Left ventricle myocardium inferior (tissue), 1 donor: ENCODE measurements at regions not wholly inside any gene's neighbourhood (a gene's known extent, or its start where the extent isn't known, plus 50 kb on each side); places are given as distances from the start of the nearest gene placed in this dataset.
"Not testable (repeated sequence)": the region's sequence is repeated elsewhere in the genome, so short reads cannot be mapped to it uniquely, and the experiment has no call there.

Source experiments
- DNase-seq: peaks from one replicate; pipeline ENCODE4 v3.0.0-alpha.2; 2020
- H3K27ac ChIP-seq: fragments of 200-600 bp; replicated peaks from 2 replicates; pipeline ENCODE4 v1.8.0; 2021
- H3K27me3 ChIP-seq: fragments of 200-600 bp; 2 replicates; pipeline ENCODE4 v1.8.0; 2021; ENCODE audit warnings: low read depth
- H3K36me3 ChIP-seq: fragments of 200-600 bp; 2 replicates; pipeline ENCODE4 v1.8.0; 2021
- H3K4me1 ChIP-seq: fragments of 200-600 bp; 2 replicates; pipeline ENCODE4 v1.8.0; 2021
- H3K4me3 ChIP-seq: fragments of 200-600 bp; 2 replicates; pipeline ENCODE4 v1.8.0; 2021; ENCODE audit warnings: mild to moderate bottlenecking, moderate library complexity
- H3K9me3 ChIP-seq: fragments of 200-600 bp; replicated peaks from 2 replicates; pipeline ENCODE4 v1.8.0; 2021
- intact Hi-C: fragments of 100-400 bp; cut with micrococcal nuclease; formaldehyde crosslinking; loops from one replicate; pipeline ENCODE4 v1.11.0; 2022
- TF ChIP-seq, protein P1 (sequence below): fragments of 200-600 bp; IDR thresholded peaks from 2 replicates; pipeline ENCODE4 v1.8.0; 2021; ENCODE audit warnings: antibody characterized with exemption, mild to moderate bottlenecking, borderline replicate concordance
- donor health status: DM: no; HTN: yes; CAD: no; lungs with severe emphysema.

DNA sequence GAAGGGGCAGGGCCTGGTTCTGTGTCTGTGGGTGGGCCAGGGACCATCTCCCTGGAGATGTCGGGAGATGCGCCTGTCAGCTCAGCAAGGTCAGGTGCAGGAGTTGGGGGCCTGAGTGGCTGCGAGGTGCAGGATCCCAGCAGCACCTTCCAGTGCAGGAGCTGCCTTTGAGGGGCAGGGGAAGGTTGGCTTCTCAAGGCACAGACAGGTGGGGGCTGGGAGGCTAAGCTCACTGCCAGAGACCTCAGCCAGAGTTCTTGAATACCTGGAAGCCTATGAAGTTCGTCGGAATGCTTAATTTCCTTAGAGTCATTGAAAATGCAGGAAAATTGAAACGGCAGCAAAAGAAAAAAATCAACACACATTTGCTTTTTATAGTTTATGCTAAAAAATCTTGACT, 72.8 kb upstream of the CRYM start:
- H3K27me3 ChIP-seq, H3K4me1 ChIP-seq, intact Hi-C loops, H3K4me3 ChIP-seq, H3K9me3 ChIP-seq, H3K27ac ChIP-seq, H3K36me3 ChIP-seq, DNase-seq: not testable (repeated sequence)

GRCh38 chr16:21349336-21349735, 71.2 kb upstream of the CRYM start:
- H3K27ac ChIP-seq, H3K36me3 ChIP-seq, intact Hi-C loops: not testable (repeated sequence)

GRCh38 chr16:21348815-21349214, 70.7 kb upstream of the CRYM start:
- H3K9me3 ChIP-seq, H3K27me3 ChIP-seq, H3K36me3 ChIP-seq, H3K4me1 ChIP-seq, DNase-seq, H3K27ac ChIP-seq, H3K4me3 ChIP-seq, intact Hi-C loops: not testable (repeated sequence)

More at GRCh38 chr16:21349336-21349735, 71.2 kb upstream of the CRYM start:
- H3K9me3 ChIP-seq, DNase-seq, H3K4me3 ChIP-seq, H3K27me3 ChIP-seq, H3K4me1 ChIP-seq: not testable (repeated sequence)

GRCh38 chr16:21347538-21347937, 69.4 kb upstream of the CRYM start:
- H3K9me3 ChIP-seq, intact Hi-C loops, DNase-seq: not testable (repeated sequence)

GRCh38 chr16:21346756-21347491, 68.8 kb upstream of the CRYM start:
- H3K27ac ChIP-seq, H3K9me3 ChIP-seq, H3K27me3 ChIP-seq, H3K4me3 ChIP-seq, intact Hi-C loops, H3K4me1 ChIP-seq, DNase-seq, H3K36me3 ChIP-seq: not testable (repeated sequence)

More at GRCh38 chr16:21347538-21347937, 69.4 kb upstream of the CRYM start:
- H3K4me3 ChIP-seq, H3K4me1 ChIP-seq, H3K27me3 ChIP-seq, H3K36me3 ChIP-seq, H3K27ac ChIP-seq: not testable (repeated sequence)

DNA sequence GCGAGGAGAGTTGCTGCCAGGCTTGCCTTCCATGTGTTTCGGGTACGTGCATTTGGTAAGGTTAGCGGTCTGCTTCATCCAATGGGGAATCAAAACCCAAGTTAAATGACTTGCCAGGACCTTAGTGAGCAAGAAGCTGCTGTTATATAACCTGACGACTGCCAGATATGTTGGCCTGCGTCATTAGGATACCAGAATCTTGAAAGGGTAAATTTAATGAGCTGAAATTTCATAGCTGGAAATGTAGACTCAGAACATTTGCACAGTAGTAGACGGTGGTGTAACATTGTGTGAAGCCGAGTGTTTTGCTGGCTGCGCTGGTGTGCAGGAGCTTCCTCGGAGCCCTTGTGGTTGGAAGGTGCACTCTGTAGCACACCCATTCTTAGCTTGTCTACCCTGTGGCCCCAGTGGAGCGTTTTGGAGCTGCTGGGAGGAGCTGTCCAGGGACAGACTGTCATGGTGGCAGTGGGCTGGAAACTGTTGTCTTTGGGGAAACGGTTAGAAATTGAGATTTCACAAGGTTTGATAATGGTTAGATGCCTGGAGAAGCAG, 66.3 kb upstream of the CRYM start:
- H3K4me1 ChIP-seq, intact Hi-C loops, H3K36me3 ChIP-seq, DNase-seq, H3K27me3 ChIP-seq, H3K9me3 ChIP-seq, H3K4me3 ChIP-seq, H3K27ac ChIP-seq: not testable (repeated sequence)

GRCh38 chr16:21341101-21341500, 63.0 kb upstream of the CRYM start:
- H3K27ac ChIP-seq = no peak overlapping the region
- TF ChIP-seq, protein P1, sequence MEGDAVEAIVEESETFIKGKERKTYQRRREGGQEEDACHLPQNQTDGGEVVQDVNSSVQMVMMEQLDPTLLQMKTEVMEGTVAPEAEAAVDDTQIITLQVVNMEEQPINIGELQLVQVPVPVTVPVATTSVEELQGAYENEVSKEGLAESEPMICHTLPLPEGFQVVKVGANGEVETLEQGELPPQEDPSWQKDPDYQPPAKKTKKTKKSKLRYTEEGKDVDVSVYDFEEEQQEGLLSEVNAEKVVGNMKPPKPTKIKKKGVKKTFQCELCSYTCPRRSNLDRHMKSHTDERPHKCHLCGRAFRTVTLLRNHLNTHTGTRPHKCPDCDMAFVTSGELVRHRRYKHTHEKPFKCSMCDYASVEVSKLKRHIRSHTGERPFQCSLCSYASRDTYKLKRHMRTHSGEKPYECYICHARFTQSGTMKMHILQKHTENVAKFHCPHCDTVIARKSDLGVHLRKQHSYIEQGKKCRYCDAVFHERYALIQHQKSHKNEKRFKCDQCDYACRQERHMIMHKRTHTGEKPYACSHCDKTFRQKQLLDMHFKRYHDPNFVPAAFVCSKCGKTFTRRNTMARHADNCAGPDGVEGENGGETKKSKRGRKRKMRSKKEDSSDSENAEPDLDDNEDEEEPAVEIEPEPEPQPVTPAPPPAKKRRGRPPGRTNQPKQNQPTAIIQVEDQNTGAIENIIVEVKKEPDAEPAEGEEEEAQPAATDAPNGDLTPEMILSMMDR = no peak
- no peaks in the 10 kb centered on the region for H3K4me1 ChIP-seq
- H3K27me3 ChIP-seq = no peaks in the 10 kb centered on the region
- intact Hi-C loops = no loop called here
- no peak overlapping the region for H3K4me3 ChIP-seq
- no peaks in the 10 kb centered on the region for H3K9me3 ChIP-seq
- no peak for DNase-seq
- H3K36me3 ChIP-seq = no peaks in the 10 kb centered on the region

DNA sequence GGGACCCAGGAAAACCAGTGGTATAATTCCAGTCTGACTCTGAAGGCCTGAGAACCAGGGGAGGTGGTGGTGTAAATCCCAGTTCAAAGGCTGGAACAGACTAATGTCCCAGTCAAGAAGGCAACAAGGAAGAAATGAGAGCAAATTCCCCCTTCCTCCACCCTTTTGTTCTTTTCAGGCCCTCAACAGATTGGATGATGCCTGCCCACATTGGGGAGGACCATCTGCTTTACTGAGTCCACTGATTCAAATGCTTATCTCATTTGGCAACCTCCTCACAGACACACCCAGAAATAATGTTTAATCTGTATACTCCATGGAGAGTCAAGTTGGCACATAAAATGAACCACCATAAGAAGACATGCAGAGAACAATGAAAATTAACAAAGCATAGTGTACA, 61.9 kb upstream of the CRYM start:
- no peak overlapping the region for H3K4me3 ChIP-seq
- no peaks in the 10 kb centered on the region for H3K4me1 ChIP-seq
- no peaks in the 10 kb centered on the region for H3K36me3 ChIP-seq
- intact Hi-C loops = no loop called here
- H3K27ac ChIP-seq = no peak overlapping the region
- H3K9me3 ChIP-seq = no peaks in the 10 kb centered on the region
- TF ChIP-seq, protein P1 = no peak
- H3K27me3 ChIP-seq = no peaks in the 10 kb centered on the region
- DNase-seq = no peak
